ENCODE measurements at regions not wholly inside any gene's neighbourhood (a gene's known extent, or its start where the extent isn't known, plus 50 kb on each side); places are given as distances from the start of the nearest gene placed in this dataset.

DNA sequence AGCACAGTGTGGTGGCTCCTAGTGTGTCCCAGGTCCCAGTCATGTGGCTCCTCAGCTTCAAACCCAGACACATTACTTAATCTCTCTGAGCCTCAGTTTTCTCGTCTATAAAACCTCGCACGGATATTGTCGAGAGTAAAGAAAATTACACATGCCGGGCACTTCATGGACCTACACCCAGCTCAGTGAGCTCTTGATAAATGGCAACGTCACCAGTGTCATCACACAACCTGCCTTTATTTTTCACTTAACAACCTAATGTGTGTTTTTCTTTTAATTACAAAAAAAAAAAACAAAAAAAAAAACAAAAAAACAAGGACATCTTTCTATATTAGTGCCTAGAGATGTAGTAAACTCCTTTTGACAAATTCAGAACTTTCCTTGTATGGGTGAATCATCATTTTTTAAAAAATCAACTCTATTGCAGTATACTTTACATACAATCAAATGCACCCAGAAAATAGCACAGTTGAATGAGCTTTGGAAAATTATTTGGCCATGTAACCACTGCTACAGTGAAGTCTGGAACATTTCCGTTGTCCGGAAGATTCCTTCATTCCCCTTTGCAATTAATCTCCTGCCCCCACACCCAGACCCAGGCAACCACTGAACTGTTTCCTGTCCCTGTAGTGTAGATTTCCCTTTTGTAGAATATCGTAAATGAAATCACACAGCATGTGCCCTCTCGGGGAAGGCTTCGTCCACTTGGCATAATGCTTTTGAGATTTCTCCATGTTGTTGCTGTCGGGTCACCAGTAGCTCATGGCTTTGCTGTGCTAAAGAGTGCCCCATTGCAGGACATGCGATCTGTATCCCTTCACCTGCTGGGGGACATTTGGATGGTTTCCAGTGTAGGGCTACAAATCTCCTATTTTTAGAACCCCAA, 100.4 kb upstream of the LARP1 start:
- FAIRE-seq (no peak), DNase-seq (ENCODE audit: low read depth) (peak; percentile 47)
- H3K27me3 ChIP-seq (ENCODE audit: insufficient read depth, low read length), result no peaks in the 10 kb centered on the region
- no peaks in the 10 kb centered on the region for H3K4me1 ChIP-seq (ENCODE audit: insufficient read depth, low read length)
- H3K4me3 ChIP-seq (ENCODE audit: insufficient read depth, low read depth, low read length), result no peak overlapping the region
- no peaks in the 10 kb centered on the region for H3K9me3 ChIP-seq (ENCODE audit: insufficient read depth, low read depth, low read length)
- H3K27ac ChIP-seq (ENCODE audit: low read depth, low read length), result no peak overlapping the region
- H2AFZ ChIP-seq (ENCODE audit: low read depth, low read length), result no peak overlapping the region
- Mint-ChIP-seq H3K36me3 (ENCODE audit: low read depth, unreplicated experiment) (no peaks in the 10 kb centered on the region), H3K4me1 (ENCODE audit: low read depth, unreplicated experiment) (peaks cover 5% of the 10 kb centered on the region), H3K27me3 (ENCODE audit: low read depth, unreplicated experiment) (peaks cover 8% of the 10 kb centered on the region), H3K9me3 (ENCODE audit: unreplicated experiment) (peaks cover 2% of the 10 kb centered on the region), H3K4me3 (ENCODE audit: unreplicated experiment) (no peak overlapping the region), H3K27ac (ENCODE audit: unreplicated experiment) (no peak overlapping the region)
- no peaks in the 10 kb centered on the region for H3K36me3 ChIP-seq (ENCODE audit: insufficient read depth, low read length)
- no peak overlapping the region for H3K4me2 ChIP-seq (ENCODE audit: low read length)
- TF ChIP-seq, protein P1, sequence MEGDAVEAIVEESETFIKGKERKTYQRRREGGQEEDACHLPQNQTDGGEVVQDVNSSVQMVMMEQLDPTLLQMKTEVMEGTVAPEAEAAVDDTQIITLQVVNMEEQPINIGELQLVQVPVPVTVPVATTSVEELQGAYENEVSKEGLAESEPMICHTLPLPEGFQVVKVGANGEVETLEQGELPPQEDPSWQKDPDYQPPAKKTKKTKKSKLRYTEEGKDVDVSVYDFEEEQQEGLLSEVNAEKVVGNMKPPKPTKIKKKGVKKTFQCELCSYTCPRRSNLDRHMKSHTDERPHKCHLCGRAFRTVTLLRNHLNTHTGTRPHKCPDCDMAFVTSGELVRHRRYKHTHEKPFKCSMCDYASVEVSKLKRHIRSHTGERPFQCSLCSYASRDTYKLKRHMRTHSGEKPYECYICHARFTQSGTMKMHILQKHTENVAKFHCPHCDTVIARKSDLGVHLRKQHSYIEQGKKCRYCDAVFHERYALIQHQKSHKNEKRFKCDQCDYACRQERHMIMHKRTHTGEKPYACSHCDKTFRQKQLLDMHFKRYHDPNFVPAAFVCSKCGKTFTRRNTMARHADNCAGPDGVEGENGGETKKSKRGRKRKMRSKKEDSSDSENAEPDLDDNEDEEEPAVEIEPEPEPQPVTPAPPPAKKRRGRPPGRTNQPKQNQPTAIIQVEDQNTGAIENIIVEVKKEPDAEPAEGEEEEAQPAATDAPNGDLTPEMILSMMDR (IDR thresholded peaks at IDR 0.05; ENCODE audit: insufficient read depth, low read depth, low read length), result no peak
- no peak for TF ChIP-seq EZH2 (IDR thresholded peaks at IDR 0.05; ENCODE audit: insufficient read depth, low read length)
- H4K20me1 ChIP-seq (ENCODE audit: insufficient read depth, low read length), result no peaks in the 10 kb centered on the region
- H3K79me2 ChIP-seq (ENCODE audit: insufficient read depth, low read length), result no peaks in the 10 kb centered on the region
- no peak overlapping the region for H3K9ac ChIP-seq (ENCODE audit: low read length)

DNA sequence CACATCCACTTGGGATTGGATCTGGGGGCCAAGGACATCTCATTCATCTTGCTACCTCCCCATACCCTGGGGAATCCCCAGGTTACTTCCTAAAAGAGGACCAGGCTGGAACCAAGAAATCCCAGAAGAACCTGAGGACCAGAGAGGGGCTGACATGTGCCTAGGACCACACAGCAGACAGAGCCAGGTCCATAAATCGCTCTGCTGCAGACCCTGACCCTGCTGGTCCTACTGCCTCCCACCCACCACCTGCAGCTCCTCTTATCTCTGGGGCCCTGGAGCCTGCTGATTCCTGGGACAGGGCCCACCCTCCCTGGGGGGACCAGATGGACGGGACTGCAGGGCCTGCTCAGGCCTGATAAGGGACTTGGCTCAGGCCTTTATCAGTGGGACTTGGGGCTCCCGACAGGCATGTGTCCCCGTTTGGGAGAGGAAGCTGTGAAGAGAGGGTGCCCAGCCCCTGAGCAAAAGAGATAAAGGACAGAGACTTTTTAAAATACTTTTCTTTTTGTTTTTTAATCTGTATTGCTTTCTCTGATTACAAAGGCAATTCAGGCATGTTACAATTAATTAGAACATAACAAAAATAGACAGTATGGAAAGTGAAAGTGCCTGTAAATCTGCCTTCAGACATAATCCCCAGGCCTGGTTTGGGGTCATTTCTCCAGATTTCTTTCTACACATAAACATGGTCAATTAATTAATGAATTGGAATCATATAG, 101.3 kb upstream of the LARP1 start:
- Mint-ChIP-seq H3K4me3 (ENCODE audit: unreplicated experiment) (no peak overlapping the region), H3K27me3 (ENCODE audit: low read depth, unreplicated experiment) (peaks cover 8% of the 10 kb centered on the region), H3K9me3 (ENCODE audit: unreplicated experiment) (peaks cover 2% of the 10 kb centered on the region), H3K4me1 (ENCODE audit: low read depth, unreplicated experiment) (peaks cover 5% of the 10 kb centered on the region), H3K27ac (ENCODE audit: unreplicated experiment) (no peak overlapping the region), H3K36me3 (ENCODE audit: low read depth, unreplicated experiment) (no peaks in the 10 kb centered on the region)
- no peak overlapping the region for H3K4me2 ChIP-seq (ENCODE audit: low read length)
- no peaks in the 10 kb centered on the region for H4K20me1 ChIP-seq (ENCODE audit: insufficient read depth, low read length)
- DNase-seq (ENCODE audit: low read depth) (no peak), FAIRE-seq (no peak)
- no peaks in the 10 kb centered on the region for H3K36me3 ChIP-seq (ENCODE audit: insufficient read depth, low read length)
- H3K9ac ChIP-seq (ENCODE audit: low read length), result no peak overlapping the region
- H3K27ac ChIP-seq (ENCODE audit: low read depth, low read length), result no peak overlapping the region
- H3K4me3 ChIP-seq (ENCODE audit: insufficient read depth, low read depth, low read length), result no peak overlapping the region
- H3K4me1 ChIP-seq (ENCODE audit: insufficient read depth, low read length), result no peaks in the 10 kb centered on the region
- H3K27me3 ChIP-seq (ENCODE audit: insufficient read depth, low read length), result no peaks in the 10 kb centered on the region
- no peak for TF ChIP-seq EZH2 (IDR thresholded peaks at IDR 0.05; ENCODE audit: insufficient read depth, low read length)
- TF ChIP-seq, protein P1 (IDR thresholded peaks at IDR 0.05; ENCODE audit: insufficient read depth, low read depth, low read length), result no peak
- no peaks in the 10 kb centered on the region for H3K9me3 ChIP-seq (ENCODE audit: insufficient read depth, low read depth, low read length)
- H2AFZ ChIP-seq (ENCODE audit: low read depth, low read length), result peak overlapping the region; percentile 58
- H3K79me2 ChIP-seq (ENCODE audit: insufficient read depth, low read length), result no peaks in the 10 kb centered on the region
